Mesenchymal stem cell (in vitro differentiated cells and primary cell): ENCODE measurements at regions not wholly inside any gene's neighbourhood (a gene's known extent, or its start where the extent isn't known, plus 50 kb on each side); places are given as distances from the start of the nearest gene placed in this dataset.
"Not testable (repeated sequence)": the region's sequence is repeated elsewhere in the genome, so short reads cannot be mapped to it uniquely, and the experiment has no call there.

Source experiments
- DNase-seq: peaks from one replicate; pipeline ENCODE4 v3.0.0-alpha.2; 2013
- H2AFZ ChIP-seq: one replicate; pipeline ENCODE4 v1.6.1; 2013; ENCODE audit warnings: low read depth, mild to moderate bottlenecking, control low read depth, inconsistent platforms, low read length, moderate library complexity
- H2AK5ac ChIP-seq: 2 replicates; pipeline ENCODE4 v1.6.1; 2013; ENCODE audit warnings: low read length, moderate library complexity, mild to moderate bottlenecking, inconsistent platforms; ENCODE audit not compliant: severe bottlenecking
- H2BK120ac ChIP-seq: one replicate; pipeline ENCODE4 v1.6.1; 2013; ENCODE audit warnings: low read depth, mild to moderate bottlenecking, inconsistent platforms, low read length, moderate library complexity
- H2BK12ac ChIP-seq, 2 experiments: one replicate each; pipeline ENCODE4 v1.6.1; 2013; ENCODE audit warnings: inconsistent platforms in 2 of 2, low read length in 2 of 2, mild to moderate bottlenecking in 2 of 2, moderate library complexity in 2 of 2, control low read depth in 1 of 2
- H2BK15ac ChIP-seq: one replicate; pipeline ENCODE4 v1.6.1; 2013; ENCODE audit warnings: mild to moderate bottlenecking, low read depth, inconsistent platforms; ENCODE audit not compliant: poor library complexity, severe bottlenecking
- H2BK5ac ChIP-seq: 2 replicates; pipeline ENCODE4 v1.6.1; 2013; ENCODE audit warnings: low read depth, mild to moderate bottlenecking, low read length, control low read depth, inconsistent platforms; ENCODE audit not compliant: poor library complexity, severe bottlenecking
- H3K14ac ChIP-seq, 2 experiments: one replicate each; pipeline ENCODE4 v1.6.1; 2013; ENCODE audit warnings: inconsistent platforms in 2 of 2, low read length in 2 of 2, control low read depth in 1 of 2, mild to moderate bottlenecking in 1 of 2, moderate library complexity in 1 of 2
- H3K18ac ChIP-seq, 2 experiments: one replicate each; pipeline ENCODE4 v1.6.1; 2013; ENCODE audit warnings: inconsistent platforms in 2 of 2, low read length in 2 of 2, control low read depth in 1 of 2, low read depth in 1 of 2, mild to moderate bottlenecking in 1 of 2
- H3K23ac ChIP-seq, 2 experiments: one replicate each; pipeline ENCODE4 v1.6.1; 2013; ENCODE audit warnings: inconsistent platforms in 2 of 2, low read length in 2 of 2, mild to moderate bottlenecking in 2 of 2, moderate library complexity in 2 of 2, control low read depth in 1 of 2
- H3K27ac ChIP-seq: 2 replicates; pipeline ENCODE4 v1.5.1; 2013; ENCODE audit warnings: mild to moderate bottlenecking, moderate library complexity, low read length, control low read depth, inconsistent platforms; ENCODE audit not compliant: poor library complexity, severe bottlenecking
- H3K27me3 ChIP-seq, 2 experiments: 2 replicates each; pipeline versions ENCODE4 v1.6.1 to v1.7.0; 2013; ENCODE audit warnings: low read length in 2 of 2, mild to moderate bottlenecking in 2 of 2, moderate library complexity in 2 of 2, control low read depth in 1 of 2, inconsistent platforms in 1 of 2; ENCODE audit not compliant: control insufficient read depth in 1 of 2, insufficient read depth in 1 of 2
- H3K36me3 ChIP-seq, 2 experiments: 2 replicates each; pipeline versions ENCODE4 v1.6.1 to v1.7.0; 2013; ENCODE audit warnings: low read length in 2 of 2, control low read depth in 1 of 2, inconsistent platforms in 1 of 2, low read depth in 1 of 2, mild to moderate bottlenecking in 1 of 2; ENCODE audit not compliant: insufficient read depth in 2 of 2, control insufficient read depth in 1 of 2
- H3K4ac ChIP-seq, 2 experiments: one replicate each; pipeline ENCODE4 v1.6.1; 2013; ENCODE audit warnings: inconsistent platforms in 2 of 2, low read length in 2 of 2, mild to moderate bottlenecking in 2 of 2, moderate library complexity in 2 of 2, control low read depth in 1 of 2, low read depth in 1 of 2
- H3K4me1 ChIP-seq: 2 replicates; pipeline ENCODE4 v1.6.1; 2013; ENCODE audit warnings: low read depth, low read length, control low read depth; ENCODE audit not compliant: control insufficient read depth, insufficient read depth
- H3K4me2 ChIP-seq: 2 replicates; pipeline ENCODE4 v1.6.1; 2013; ENCODE audit warnings: low read length, mild to moderate bottlenecking, inconsistent platforms; ENCODE audit not compliant: poor library complexity, severe bottlenecking
- H3K4me3 ChIP-seq, 2 experiments: 2 replicates each; pipeline versions ENCODE4 v1.5.1 to v1.7.0; 2013; ENCODE audit warnings: low read length in 2 of 2, mild to moderate bottlenecking in 2 of 2, control low read depth in 1 of 2, low read depth in 1 of 2; ENCODE audit not compliant: insufficient read depth in 1 of 2
- H3K79me1 ChIP-seq: replicated peaks from 2 replicates; pipeline ENCODE4 v1.6.1; 2013; ENCODE audit warnings: mild to moderate bottlenecking, control low read depth, low read length, inconsistent platforms; ENCODE audit not compliant: poor library complexity, severe bottlenecking
- H3K9ac ChIP-seq: 2 replicates; pipeline ENCODE4 v1.7.0; 2013; ENCODE audit warnings: mild to moderate bottlenecking, low read length, moderate library complexity
- H3K9me3 ChIP-seq: 2 replicates; pipeline ENCODE4 v1.7.0; 2013; ENCODE audit warnings: mild to moderate bottlenecking, low read length; ENCODE audit not compliant: control insufficient read depth
- H4K8ac ChIP-seq: one replicate; pipeline ENCODE4 v1.6.1; 2013; ENCODE audit warnings: inconsistent platforms, mild to moderate bottlenecking, low read length, moderate library complexity
- H4K91ac ChIP-seq: one replicate; pipeline ENCODE4 v1.6.1; 2013; ENCODE audit warnings: mild to moderate bottlenecking, low read length, inconsistent platforms
- WGBS: methylation state at CpG from one replicate; pipeline ENCODE4 v1.1.7; 2013; ENCODE audit warnings: mixed read lengths; 5-methylcytosine and 5-hydroxymethylcytosine counted together

- not testable (repeated sequence) for H3K27ac ChIP-seq, H2AK5ac ChIP-seq, H3K4ac ChIP-seq, H3K14ac ChIP-seq, H3K9ac ChIP-seq, H2AFZ ChIP-seq, H3K27me3 ChIP-seq, H4K8ac ChIP-seq, H2BK15ac ChIP-seq, H3K4me2 ChIP-seq, H2BK120ac ChIP-seq, H2BK12ac ChIP-seq, H3K9me3 ChIP-seq, H3K4me1 ChIP-seq, H3K18ac ChIP-seq, H3K79me1 ChIP-seq, H4K91ac ChIP-seq, H3K36me3 ChIP-seq, H2BK5ac ChIP-seq, H3K23ac ChIP-seq, H3K4me3 ChIP-seq
- peak; percentile 0 for DNase-seq
- WGBS: no CpG with 5 or more reads among the region's 53 CpGs
Observed at GRCh38 chr1:143884932-143885574, 86.7 kb downstream of the FAM72C start.

- H3K4me1 ChIP-seq, H3K14ac ChIP-seq, H3K4me2 ChIP-seq, H3K23ac ChIP-seq, H2BK120ac ChIP-seq, H2BK5ac ChIP-seq, H3K9ac ChIP-seq, H3K36me3 ChIP-seq, H3K4ac ChIP-seq, DNase-seq, H3K27me3 ChIP-seq, H3K27ac ChIP-seq, H2BK15ac ChIP-seq, H3K4me3 ChIP-seq, H3K18ac ChIP-seq, H4K8ac ChIP-seq, H3K79me1 ChIP-seq, H4K91ac ChIP-seq, H2BK12ac ChIP-seq, H3K9me3 ChIP-seq, H2AFZ ChIP-seq, H2AK5ac ChIP-seq: not testable (repeated sequence)
- WGBS: no CpG with 5 or more reads among the region's 38 CpGs
Observed at GRCh38 chr1:143884532-143884931, 87.3 kb downstream of the FAM72C start.

- H2BK120ac ChIP-seq, H4K91ac ChIP-seq, H4K8ac ChIP-seq, H3K9ac ChIP-seq, H3K27me3 ChIP-seq, H3K18ac ChIP-seq, H3K36me3 ChIP-seq, H3K4me1 ChIP-seq, H3K14ac ChIP-seq, H2BK12ac ChIP-seq, H3K4me3 ChIP-seq, DNase-seq, H2BK5ac ChIP-seq, H2AFZ ChIP-seq, H3K23ac ChIP-seq, H3K79me1 ChIP-seq, H3K4me2 ChIP-seq, H2BK15ac ChIP-seq, H3K9me3 ChIP-seq, H3K4ac ChIP-seq, H2AK5ac ChIP-seq, H3K27ac ChIP-seq: not testable (repeated sequence)
- WGBS: no CpG with 5 or more reads among the region's 4 CpGs
Observed at GRCh38 chr1:143879757-143880536, 91.8 kb downstream of the FAM72C start.

GRCh38 chr1:143875947-143876346 lies 95.8 kb downstream of the FAM72C start:
- H3K14ac ChIP-seq, H4K91ac ChIP-seq, H3K4me2 ChIP-seq, H3K4me3 ChIP-seq, H2AK5ac ChIP-seq, H2BK15ac ChIP-seq, DNase-seq, H3K9ac ChIP-seq, H3K9me3 ChIP-seq, H3K4ac ChIP-seq, H3K36me3 ChIP-seq, H3K18ac ChIP-seq, H3K23ac ChIP-seq, H3K79me1 ChIP-seq, H2BK120ac ChIP-seq, H3K27ac ChIP-seq, H2BK5ac ChIP-seq, H3K4me1 ChIP-seq, H2AFZ ChIP-seq, H2BK12ac ChIP-seq, H3K27me3 ChIP-seq, H4K8ac ChIP-seq: not testable (repeated sequence)
- WGBS: no CpG with 5 or more reads among the region's 5 CpGs
